SU-DHL-6 (cell line): ENCODE measurements at regions not wholly inside any gene's neighbourhood (a gene's known extent, or its start where the extent isn't known, plus 50 kb on each side); places are given as distances from the start of the nearest gene placed in this dataset.

Experiments used
- H2AFZ ChIP-seq: fragments of 200-600 bp; sonication (generic); 2 replicates; pipeline ENCODE4 v1.6.1; 2014; ENCODE audit warnings: low read depth, mild to moderate bottlenecking, moderate library complexity, mixed read lengths, antibody characterized with exemption, low read length; ENCODE audit not compliant: severe bottlenecking
- H3F3A ChIP-seq: fragments of 200-600 bp; shearing (Covaris generic); 2 replicates; pipeline ENCODE4 v1.6.0; 2016; ENCODE audit warnings: antibody characterized with exemption, mild to moderate bottlenecking; ENCODE audit not compliant: insufficient read depth
- H3K27ac ChIP-seq: fragments of 200-600 bp; sonication (generic); 2 replicates; pipeline ENCODE4 v1.5.1; 2016; ENCODE audit warnings: low read depth, mild to moderate bottlenecking, low read length, moderate library complexity, mixed read lengths
- H3K27me3 ChIP-seq: fragments of 200-600 bp; sonication (generic), shearing (Covaris generic); 2 replicates; pipeline ENCODE4 v1.6.0; 2014; ENCODE audit warnings: mild to moderate bottlenecking, low read length
- H3K36me3 ChIP-seq: fragments of 200-600 bp; sonication (generic); 2 replicates; pipeline ENCODE4 v1.6.1; 2014; ENCODE audit warnings: mild to moderate bottlenecking, low read length, mixed read lengths
- H3K4me2 ChIP-seq: fragments of 300-600, 200-600 bp; shearing (Covaris generic), sonication (generic); 2 replicates; pipeline ENCODE4 v1.6.0; 2014; ENCODE audit warnings: low read length, low read depth, mild to moderate bottlenecking; ENCODE audit not compliant: poor library complexity, severe bottlenecking
- H3K4me3 ChIP-seq: fragments of 200-600 bp; sonication (generic); 2 replicates; pipeline ENCODE4 v1.5.1; 2014; ENCODE audit warnings: antibody characterized with exemption, low read length, mild to moderate bottlenecking, mixed read lengths; ENCODE audit not compliant: insufficient read depth, poor library complexity, severe bottlenecking
- H3K79me2 ChIP-seq: fragments of 200-600 bp; sonication (generic); 2 replicates; pipeline ENCODE4 v1.6.1; 2014; ENCODE audit warnings: mild to moderate bottlenecking, low read length, moderate library complexity; ENCODE audit not compliant: insufficient read depth
- H3K9ac ChIP-seq: fragments of 200-600 bp; sonication (generic); 2 replicates; pipeline ENCODE4 v1.7.0; 2014; ENCODE audit warnings: mild to moderate bottlenecking, low read length
- H3K9me2 ChIP-seq: fragments of 200-600 bp; sonication (generic); replicated peaks from 2 replicates; pipeline ENCODE4 v1.6.1; 2014; ENCODE audit warnings: low read length; ENCODE audit not compliant: insufficient read depth
- H3K9me3 ChIP-seq: fragments of 200-600 bp; sonication (generic); 2 replicates; pipeline ENCODE4 v1.6.1; 2014; ENCODE audit warnings: low read length, mixed read lengths; ENCODE audit not compliant: insufficient read depth
- H4K20me1 ChIP-seq: fragments of 200-600 bp; sonication (generic); 2 replicates; pipeline ENCODE4 v1.6.1; 2014; ENCODE audit warnings: low read depth, mild to moderate bottlenecking, antibody characterized with exemption, low read length, moderate library complexity, mixed read lengths
- CTCF ChIP-seq: fragments of 200-600 bp; sonication (generic); IDR thresholded peaks from one replicate; pipeline ENCODE4 v1.5.1; 2017; ENCODE audit warnings: antibody characterized with exemption, mild to moderate bottlenecking, low read length, moderate library complexity; ENCODE audit not compliant: insufficient read depth, poor library complexity, severe bottlenecking
- EZH2phosphoT487 ChIP-seq: fragments of 200-600 bp; sonication (generic), shearing (Covaris generic); conservative IDR thresholded peaks from 2 replicates; pipeline ENCODE4 v1.6.1; 2018; ENCODE audit warnings: mild to moderate bottlenecking, antibody characterized with exemption, low read length, moderate library complexity, mixed read lengths

GRCh38 chr2:155393406-155393805, 694.9 kb downstream of the KCNJ3 start:
- no peaks in the 10 kb centered on the region for H3K79me2 ChIP-seq
- H4K20me1 ChIP-seq: no peaks in the 10 kb centered on the region
- H3F3A ChIP-seq: no peaks in the 10 kb centered on the region
- H3K9ac ChIP-seq: no peak overlapping the region
- H3K9me3 ChIP-seq: no peaks in the 10 kb centered on the region
- TF ChIP-seq EZH2phosphoT487 (no peak), CTCF (no peak)
- no peaks in the 10 kb centered on the region for H3K27me3 ChIP-seq
- no peaks in the 10 kb centered on the region for H3K9me2 ChIP-seq
- H3K36me3 ChIP-seq: no peaks in the 10 kb centered on the region
- no peak overlapping the region for H3K4me2 ChIP-seq
- no peak overlapping the region for H3K4me3 ChIP-seq
- H3K27ac ChIP-seq: no peak overlapping the region
- H2AFZ ChIP-seq: no peak overlapping the region

GRCh38 chr2:155391613-155392130, 693.2 kb downstream of the KCNJ3 start:
- TF ChIP-seq CTCF (no peak), EZH2phosphoT487 (no peak)
- Histone ChIP-seq H3F3A (no peaks in the 10 kb centered on the region), H3K27ac (no peak overlapping the region), H3K4me2 (no peak overlapping the region), H3K36me3 (no peaks in the 10 kb centered on the region), H3K9ac (no peak overlapping the region), H2AFZ (no peak overlapping the region), H3K79me2 (no peaks in the 10 kb centered on the region), H3K9me3 (no peaks in the 10 kb centered on the region), H3K9me2 (no peaks in the 10 kb centered on the region), H4K20me1 (no peaks in the 10 kb centered on the region), H3K27me3 (no peaks in the 10 kb centered on the region), H3K4me3 (no peak overlapping the region)

GRCh38 chr2:155389224-155389623, 690.7 kb downstream of the KCNJ3 start:
- no peaks in the 10 kb centered on the region for H3K36me3 ChIP-seq
- H3K79me2 ChIP-seq: no peaks in the 10 kb centered on the region
- H3K9me2 ChIP-seq: no peaks in the 10 kb centered on the region
- H3K27me3 ChIP-seq: no peaks in the 10 kb centered on the region
- TF ChIP-seq EZH2phosphoT487: no peak
- no peak for TF ChIP-seq CTCF
- no peaks in the 10 kb centered on the region for H3F3A ChIP-seq
- H2AFZ ChIP-seq: no peak overlapping the region
- no peaks in the 10 kb centered on the region for H4K20me1 ChIP-seq
- H3K4me3 ChIP-seq: no peak overlapping the region
- H3K9me3 ChIP-seq: no peaks in the 10 kb centered on the region
- no peak overlapping the region for H3K27ac ChIP-seq
- no peak overlapping the region for H3K9ac ChIP-seq
- H3K4me2 ChIP-seq: no peak overlapping the region
